ENCODE measurements at regions not wholly inside any gene's neighbourhood (a gene's known extent, or its start where the extent isn't known, plus 50 kb on each side); places are given as distances from the start of the nearest gene placed in this dataset.

- H3K4me1 ChIP-seq (ENCODE audit: control insufficient read depth, insufficient read depth, low read length): no peaks in the 10 kb centered on the region
- WGBS (ENCODE audit: insufficient coverage): 68% methylated on average over 2 of the region's 2 CpGs
- Mint-ChIP-seq H3K4me3 (no peak overlapping the region), H3K27ac (no peak overlapping the region), H3K36me3 (peaks cover 9% of the 10 kb centered on the region), H3K4me1 (no peaks in the 10 kb centered on the region), H3K9me3 (peaks cover 10 to 20% of the 10 kb centered on the region in 2 donors), H3K27me3 (ENCODE audit: low read depth in 2 of 2) (no peaks in the 10 kb centered on the region)
- no peak for TF ChIP-seq CTCF (IDR thresholded peaks at IDR 0.05)
- intact Hi-C loops (cut with micrococcal nuclease): no loop called here
- H3K36me3 ChIP-seq (ENCODE audit: control insufficient read depth, insufficient read depth, low read length): no peaks in the 10 kb centered on the region
- no peaks in the 10 kb centered on the region for H3K27me3 ChIP-seq (ENCODE audit: control insufficient read depth, insufficient read depth, low read length)
- no peak for ATAC-seq
- H3K27ac ChIP-seq (ENCODE audit: low read length): no peak overlapping the region
- no peak for DNase-seq
- no peaks in the 10 kb centered on the region for H3K9me3 ChIP-seq (ENCODE audit: control insufficient read depth, insufficient read depth, low read length)
- H3K4me3 ChIP-seq (ENCODE audit: low read length): no peak overlapping the region
Observed at GRCh38 chr3:104887619-104888018, 479.1 kb upstream of the ALCAM start.

GRCh38 chr3:104892044-104892443 is 474.7 kb upstream of the ALCAM start:
- no peak for TF ChIP-seq CTCF (IDR thresholded peaks at IDR 0.05)
- 88% methylated on average over 2 of the region's 2 CpGs for WGBS (ENCODE audit: insufficient coverage)
- no peak for ATAC-seq

GRCh38 chr3:104896624-104897023 is 470.1 kb upstream of the ALCAM start:
- peaks cover 7% of the 10 kb centered on the region for H3K36me3 Mint-ChIP-seq
- Histone ChIP-seq H3K4me3 (ENCODE audit: low read length) (no peak overlapping the region), H3K9me3 (ENCODE audit: control insufficient read depth, insufficient read depth, low read length) (no peaks in the 10 kb centered on the region), H3K27me3 (ENCODE audit: control insufficient read depth, insufficient read depth, low read length) (no peaks in the 10 kb centered on the region), H3K27ac (ENCODE audit: low read length) (no peak overlapping the region), H3K4me1 (ENCODE audit: control insufficient read depth, insufficient read depth, low read length) (no peaks in the 10 kb centered on the region), H3K36me3 (ENCODE audit: control insufficient read depth, insufficient read depth, low read length) (no peaks in the 10 kb centered on the region)
- H3K4me3 Mint-ChIP-seq: no peak overlapping the region
- intact Hi-C loops (cut with micrococcal nuclease): no loop called here
- 100% methylated on average over 1 of the region's 1 CpG for WGBS (ENCODE audit: insufficient coverage)
- no peak for TF ChIP-seq CTCF (IDR thresholded peaks at IDR 0.05)
- no peak overlapping the region for H3K27ac Mint-ChIP-seq
- DNase-seq: no peak
- H3K27me3 Mint-ChIP-seq (ENCODE audit: low read depth in 2 of 2): no peaks in the 10 kb centered on the region
- no peak for ATAC-seq
- H3K9me3 Mint-ChIP-seq: peaks cover 6 to 14% of the 10 kb centered on the region in 2 donors
- H3K4me1 Mint-ChIP-seq: no peaks in the 10 kb centered on the region

More at GRCh38 chr3:104892044-104892443, 474.7 kb upstream of the ALCAM start:
- no peak for DNase-seq
- H3K4me3 ChIP-seq (ENCODE audit: low read length): no peak overlapping the region
- peaks cover 14 to 15% of the 10 kb centered on the region in 2 donors for H3K9me3 Mint-ChIP-seq
- H3K4me1 ChIP-seq (ENCODE audit: control insufficient read depth, insufficient read depth, low read length): no peaks in the 10 kb centered on the region
- no peak overlapping the region for H3K4me3 Mint-ChIP-seq
- H3K4me1 Mint-ChIP-seq: no peaks in the 10 kb centered on the region
- no peak overlapping the region for H3K27ac ChIP-seq (ENCODE audit: low read length)
- H3K27me3 Mint-ChIP-seq (ENCODE audit: low read depth in 2 of 2): no peaks in the 10 kb centered on the region
- H3K27ac Mint-ChIP-seq: no peak overlapping the region
- no peaks in the 10 kb centered on the region for H3K36me3 ChIP-seq (ENCODE audit: control insufficient read depth, insufficient read depth, low read length)
- intact Hi-C loops (cut with micrococcal nuclease): no loop called here
- H3K27me3 ChIP-seq (ENCODE audit: control insufficient read depth, insufficient read depth, low read length): no peaks in the 10 kb centered on the region
- H3K9me3 ChIP-seq (ENCODE audit: control insufficient read depth, insufficient read depth, low read length): no peaks in the 10 kb centered on the region
- peaks cover 17% of the 10 kb centered on the region for H3K36me3 Mint-ChIP-seq

GRCh38 chr3:104901396-104901795 is 465.3 kb upstream of the ALCAM start:
- TF ChIP-seq CTCF (IDR thresholded peaks at IDR 0.05): no peak
- 75% methylated on average over 1 of the region's 3 CpGs for WGBS (ENCODE audit: insufficient coverage)
- no peaks in the 10 kb centered on the region for H3K27me3 ChIP-seq (ENCODE audit: control insufficient read depth, insufficient read depth, low read length)
- Mint-ChIP-seq H3K9me3 (peaks cover 17 to 20% of the 10 kb centered on the region in 2 donors), H3K27ac (no peak overlapping the region), H3K36me3 (peaks cover 3% of the 10 kb centered on the region), H3K4me1 (no peaks in the 10 kb centered on the region), H3K27me3 (ENCODE audit: low read depth in 2 of 2) (no peaks in the 10 kb centered on the region), H3K4me3 (no peak overlapping the region)
- no peaks in the 10 kb centered on the region for H3K36me3 ChIP-seq (ENCODE audit: control insufficient read depth, insufficient read depth, low read length)
- DNase-seq (no peak), ATAC-seq (no peak)
- H3K27ac ChIP-seq (ENCODE audit: low read length): no peak overlapping the region
- H3K4me1 ChIP-seq (ENCODE audit: control insufficient read depth, insufficient read depth, low read length): no peaks in the 10 kb centered on the region
- intact Hi-C loops (cut with micrococcal nuclease): no loop called here
- no peak overlapping the region for H3K4me3 ChIP-seq (ENCODE audit: low read length)
- H3K9me3 ChIP-seq (ENCODE audit: control insufficient read depth, insufficient read depth, low read length): peaks cover 10% of the 10 kb centered on the region
